GM12872 (cell line): ENCODE measurements at regions not wholly inside any gene's neighbourhood (a gene's known extent, or its start where the extent isn't known, plus 50 kb on each side); places are given as distances from the start of the nearest gene placed in this dataset.

Experiments used
- TF ChIP-seq, protein P1 (sequence below): IDR thresholded peaks from 3 replicates; pipeline ENCODE4 v1.5.1; 2011; ENCODE audit warnings: low read depth, mild to moderate bottlenecking, low read length, moderate library complexity; ENCODE audit not compliant: insufficient read depth

DNA sequence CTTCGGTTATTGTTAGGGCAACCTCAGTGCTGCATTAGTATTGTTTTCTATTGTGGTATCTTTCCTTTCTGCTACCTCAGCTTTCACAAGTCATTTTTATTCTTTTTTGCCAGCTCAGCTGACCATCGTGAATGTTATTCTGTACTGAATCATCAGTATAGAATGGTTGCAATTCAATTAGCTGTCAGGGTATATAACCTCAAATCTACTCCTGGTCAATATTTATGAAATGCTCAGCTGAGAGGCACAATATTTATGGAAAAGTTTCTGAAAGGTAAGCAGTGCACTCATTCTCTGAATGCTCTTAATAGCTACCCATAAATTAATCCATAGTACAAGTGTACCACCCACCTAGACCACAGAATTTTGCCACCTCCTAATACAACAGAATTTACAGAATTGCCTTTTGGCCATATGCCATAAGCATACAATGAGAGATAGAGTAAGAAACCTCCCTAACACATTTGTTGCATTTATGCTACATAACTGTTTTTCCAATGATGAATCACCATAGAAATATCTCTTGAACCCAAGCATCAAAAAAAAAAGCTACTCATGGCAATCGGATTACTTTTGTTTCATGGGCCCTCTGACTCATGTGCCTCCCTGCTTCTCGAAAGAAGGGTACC lies 732.6 kb upstream of the CHRM3 start:
- TF ChIP-seq, protein P1, sequence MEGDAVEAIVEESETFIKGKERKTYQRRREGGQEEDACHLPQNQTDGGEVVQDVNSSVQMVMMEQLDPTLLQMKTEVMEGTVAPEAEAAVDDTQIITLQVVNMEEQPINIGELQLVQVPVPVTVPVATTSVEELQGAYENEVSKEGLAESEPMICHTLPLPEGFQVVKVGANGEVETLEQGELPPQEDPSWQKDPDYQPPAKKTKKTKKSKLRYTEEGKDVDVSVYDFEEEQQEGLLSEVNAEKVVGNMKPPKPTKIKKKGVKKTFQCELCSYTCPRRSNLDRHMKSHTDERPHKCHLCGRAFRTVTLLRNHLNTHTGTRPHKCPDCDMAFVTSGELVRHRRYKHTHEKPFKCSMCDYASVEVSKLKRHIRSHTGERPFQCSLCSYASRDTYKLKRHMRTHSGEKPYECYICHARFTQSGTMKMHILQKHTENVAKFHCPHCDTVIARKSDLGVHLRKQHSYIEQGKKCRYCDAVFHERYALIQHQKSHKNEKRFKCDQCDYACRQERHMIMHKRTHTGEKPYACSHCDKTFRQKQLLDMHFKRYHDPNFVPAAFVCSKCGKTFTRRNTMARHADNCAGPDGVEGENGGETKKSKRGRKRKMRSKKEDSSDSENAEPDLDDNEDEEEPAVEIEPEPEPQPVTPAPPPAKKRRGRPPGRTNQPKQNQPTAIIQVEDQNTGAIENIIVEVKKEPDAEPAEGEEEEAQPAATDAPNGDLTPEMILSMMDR = no peak

DNA sequence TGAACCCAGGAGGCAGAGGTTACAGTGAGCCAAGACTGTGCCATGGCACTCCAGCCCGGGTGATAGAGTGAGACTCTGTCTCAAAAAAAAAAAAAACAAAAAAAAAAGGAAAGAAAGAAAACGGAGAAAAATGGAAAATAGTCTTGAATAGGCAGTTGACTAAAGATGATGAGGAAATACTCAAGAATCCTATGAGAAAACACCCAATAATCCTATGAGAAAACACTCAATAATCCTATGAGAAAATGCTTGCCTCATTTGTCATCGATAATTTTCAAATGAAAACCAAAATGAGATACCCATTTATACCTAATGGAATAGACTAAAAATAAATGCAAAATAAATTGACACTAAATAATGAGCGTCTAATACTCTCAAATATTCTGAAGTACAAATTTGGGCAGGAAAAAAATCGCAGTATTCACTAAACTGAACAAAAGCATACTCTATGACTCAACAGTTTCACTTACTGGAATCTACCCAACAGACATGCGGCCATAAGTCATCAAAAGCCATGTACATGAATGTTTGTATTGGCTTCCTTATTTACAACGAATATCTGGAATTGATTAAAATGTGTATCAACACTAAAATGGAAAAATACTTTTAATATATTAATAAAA lies 733.9 kb upstream of the CHRM3 start:
- TF ChIP-seq, protein P1 = no peak

DNA sequence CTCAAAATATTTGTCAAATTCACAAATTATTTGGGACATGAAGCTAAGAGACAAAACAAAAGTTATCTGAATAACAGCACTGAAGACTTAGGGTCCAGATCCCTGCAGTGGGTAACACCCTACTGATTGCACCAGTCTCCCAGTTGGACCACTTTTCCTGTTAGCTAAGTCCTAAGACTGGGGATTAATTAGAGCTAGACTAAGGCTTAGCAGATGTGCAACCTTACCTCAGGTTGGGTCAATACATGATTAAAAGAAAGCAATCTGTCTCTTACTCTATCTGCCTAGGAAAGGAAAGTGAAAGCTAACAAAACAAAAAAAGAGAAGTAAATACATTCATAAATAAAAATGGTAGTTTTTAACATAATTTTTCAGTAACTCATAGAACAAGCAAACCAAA lies 737.2 kb upstream of the CHRM3 start:
- TF ChIP-seq, protein P1 = no peak

DNA sequence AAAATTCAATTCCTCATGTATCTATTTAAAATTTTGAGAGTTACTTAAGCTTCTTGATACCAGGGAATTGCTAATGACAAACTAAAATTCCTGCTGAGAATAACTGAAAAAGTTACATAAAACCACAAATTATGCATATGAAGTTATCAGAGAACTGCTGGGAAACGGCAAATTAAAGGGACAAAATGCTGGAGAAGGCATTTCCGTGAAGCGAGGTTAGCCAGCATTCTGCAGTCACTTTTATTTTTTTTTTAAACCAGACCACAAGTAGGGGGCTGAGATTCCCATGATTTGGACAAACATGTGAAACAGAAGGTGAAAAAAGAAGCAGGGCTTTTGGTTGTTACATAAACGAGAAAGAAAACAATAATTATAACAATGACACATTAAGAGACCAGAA lies 737.6 kb upstream of the CHRM3 start:
- TF ChIP-seq, protein P1 = no peak

DNA sequence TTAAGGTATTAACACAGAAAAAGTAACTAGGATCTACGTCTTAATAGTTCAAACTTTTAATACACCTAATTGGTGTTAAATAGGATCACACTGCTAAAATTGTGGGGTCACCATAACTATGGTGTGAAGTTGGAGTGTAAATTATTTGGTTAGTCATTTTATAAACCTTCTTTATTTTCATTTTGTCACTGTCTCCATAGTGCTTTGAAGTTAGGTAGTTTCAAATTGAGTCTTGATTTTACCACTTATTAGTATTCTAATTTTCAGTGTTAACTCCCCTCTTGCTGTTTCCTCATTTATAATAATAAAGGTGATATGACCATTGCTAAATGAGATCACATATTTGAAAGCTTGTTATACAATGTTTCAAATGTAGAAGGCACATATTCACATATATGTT lies 738.1 kb upstream of the CHRM3 start:
- TF ChIP-seq, protein P1 = no peak

DNA sequence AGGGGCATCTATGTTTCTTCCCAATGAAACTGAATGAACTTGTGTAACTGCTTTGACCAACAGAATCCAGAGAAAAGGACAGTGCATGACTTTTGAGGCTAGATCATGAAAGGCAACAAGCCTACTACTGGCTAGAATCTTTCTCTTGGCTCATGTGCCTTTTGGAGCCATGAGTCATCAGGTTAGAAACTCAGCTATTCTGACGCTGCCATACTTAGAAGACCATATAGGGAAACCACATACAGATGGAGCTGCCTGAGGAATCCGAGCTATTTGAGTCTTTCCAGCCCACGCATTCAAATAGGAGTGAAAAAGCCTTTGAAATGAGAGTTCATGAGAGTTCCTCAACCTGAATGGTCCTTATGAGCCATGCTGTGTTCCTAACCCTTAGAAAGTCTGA lies 738.5 kb upstream of the CHRM3 start:
- TF ChIP-seq, protein P1 = no peak

DNA sequence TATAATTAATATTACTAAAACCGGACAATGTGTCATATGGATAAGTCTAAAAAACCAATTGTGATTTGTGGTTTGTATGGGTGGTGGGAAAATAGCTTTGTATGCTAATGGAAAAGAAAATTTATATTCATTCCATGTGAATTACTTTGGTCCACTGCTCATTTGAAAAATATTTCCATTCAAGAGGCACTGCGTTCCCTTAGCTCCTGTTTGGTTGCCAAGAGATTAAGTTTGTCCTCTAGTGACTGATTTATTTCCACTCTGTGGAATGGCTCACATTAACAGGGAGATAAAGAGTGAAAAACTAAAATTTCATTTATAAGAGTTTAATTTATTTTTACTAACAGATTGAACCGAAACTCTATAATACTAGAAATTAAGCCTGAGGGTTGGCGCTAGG lies 744.1 kb upstream of the CHRM3 start:
- TF ChIP-seq, protein P1 = no peak
